H9 (cell line): ENCODE measurements at regions not wholly inside any gene's neighbourhood (a gene's known extent, or its start where the extent isn't known, plus 50 kb on each side); places are given as distances from the start of the nearest gene placed in this dataset.

ENCODE experiments used
- DNase-seq: peaks from one replicate; pipeline ENCODE4 v3.0.0-alpha.2; 2017
- H2AFZ ChIP-seq: one replicate; pipeline ENCODE4 v1.6.1; 2013; ENCODE audit warnings: mild to moderate bottlenecking, low read length, control low read depth, moderate library complexity
- H2AK5ac ChIP-seq: 2 replicates; pipeline ENCODE4 v1.6.1; 2013; ENCODE audit warnings: low read length, control low read depth, mixed read lengths; ENCODE audit not compliant: insufficient read length
- H2BK120ac ChIP-seq: one replicate; pipeline ENCODE4 v1.6.1; 2013; ENCODE audit warnings: low read depth, mild to moderate bottlenecking, low read length, control low read depth, inconsistent platforms; ENCODE audit not compliant: poor library complexity, severe bottlenecking
- H2BK12ac ChIP-seq: 2 replicates; pipeline ENCODE4 v1.6.1; 2013; ENCODE audit warnings: low read length, control low read depth, mixed read lengths, low read depth; ENCODE audit not compliant: insufficient read length
- H2BK15ac ChIP-seq: 2 replicates; pipeline ENCODE4 v1.6.1; 2013; ENCODE audit warnings: low read depth, low read length, control low read depth
- H2BK20ac ChIP-seq: one replicate; pipeline ENCODE4 v1.6.1; 2013; ENCODE audit warnings: low read depth, mild to moderate bottlenecking, low read length, control low read depth, inconsistent platforms; ENCODE audit not compliant: poor library complexity, severe bottlenecking
- H2BK5ac ChIP-seq: 2 replicates; pipeline ENCODE4 v1.6.1; 2013; ENCODE audit warnings: low read length, control low read depth, mixed read lengths; ENCODE audit not compliant: insufficient read length
- H3K14ac ChIP-seq: 2 replicates; pipeline ENCODE4 v1.6.1; 2013; ENCODE audit warnings: low read length, control low read depth; ENCODE audit not compliant: insufficient read depth
- H3K18ac ChIP-seq: 2 replicates; pipeline ENCODE4 v1.6.1; 2013; ENCODE audit warnings: low read depth, mild to moderate bottlenecking, mixed read lengths, low read length, control low read depth; ENCODE audit not compliant: insufficient read length
- H3K23ac ChIP-seq: 2 replicates; pipeline ENCODE4 v1.6.1; 2013; ENCODE audit warnings: low read length, control low read depth, mixed read lengths, low read depth; ENCODE audit not compliant: insufficient read length
- H3K23me2 ChIP-seq: 2 replicates; pipeline ENCODE4 v1.6.1; 2013; ENCODE audit warnings: low read depth, mild to moderate bottlenecking, mixed read lengths, low read length, control low read depth; ENCODE audit not compliant: insufficient read length, poor library complexity, severe bottlenecking
- H3K27ac ChIP-seq: 2 replicates; pipeline ENCODE4 v1.5.1; 2013; ENCODE audit warnings: low read length, control low read depth, mixed read lengths, low read depth; ENCODE audit not compliant: insufficient read length
- H3K27me3 ChIP-seq: 2 replicates; pipeline ENCODE4 v1.6.1; 2013; ENCODE audit warnings: low read length, control low read depth, inconsistent platforms; ENCODE audit not compliant: insufficient read depth
- H3K4ac ChIP-seq: 2 replicates; pipeline ENCODE4 v1.6.1; 2013; ENCODE audit warnings: low read depth, mild to moderate bottlenecking, control low read depth, inconsistent platforms, low read length, moderate library complexity
- H3K4me1 ChIP-seq: 2 replicates; pipeline ENCODE4 v1.6.1; 2013; ENCODE audit warnings: low read length, control low read depth, inconsistent platforms; ENCODE audit not compliant: insufficient read depth
- H3K4me2 ChIP-seq: 2 replicates; pipeline ENCODE4 v1.6.1; 2013; ENCODE audit warnings: low read length, control low read depth, mixed read lengths; ENCODE audit not compliant: insufficient read length, insufficient read depth
- H3K56ac ChIP-seq: 2 replicates; pipeline ENCODE4 v1.6.1; 2013; ENCODE audit warnings: low read depth, mild to moderate bottlenecking, mixed read lengths, low read length, control low read depth; ENCODE audit not compliant: insufficient read length
- H3K79me1 ChIP-seq: 2 replicates; pipeline ENCODE4 v1.6.1; 2013; ENCODE audit warnings: low read depth, mild to moderate bottlenecking, moderate library complexity, low read length, control low read depth, inconsistent platforms; ENCODE audit not compliant: insufficient read depth, poor library complexity, severe bottlenecking
- H3K79me2 ChIP-seq: 2 replicates; pipeline ENCODE4 v1.6.1; 2013; ENCODE audit warnings: low read length, control low read depth, inconsistent platforms; ENCODE audit not compliant: insufficient read depth
- H3K9ac ChIP-seq: 2 replicates; pipeline ENCODE4 v1.6.1; 2013; ENCODE audit warnings: low read length, control low read depth, mixed read lengths; ENCODE audit not compliant: insufficient read length; ENCODE audit errors: extremely low read depth
- H3K9me3 ChIP-seq: one replicate; pipeline ENCODE4 v1.6.1; 2013; ENCODE audit warnings: low read depth, low read length, inconsistent platforms; ENCODE audit not compliant: control insufficient read depth
- H3T11ph ChIP-seq: one replicate; pipeline ENCODE4 v1.6.1; 2013; ENCODE audit warnings: mild to moderate bottlenecking, low read length, control low read depth, inconsistent platforms
- H4K20me1 ChIP-seq: one replicate; pipeline ENCODE4 v1.6.1; 2013; ENCODE audit not compliant: control insufficient read depth, insufficient read length, insufficient read depth
- H4K5ac ChIP-seq: 2 replicates; pipeline ENCODE4 v1.6.1; 2013; ENCODE audit warnings: low read depth, mild to moderate bottlenecking, mixed read lengths, low read length, control low read depth; ENCODE audit not compliant: insufficient read length
- H4K8ac ChIP-seq: replicated peaks from 2 replicates; pipeline ENCODE4 v1.6.1; 2013; ENCODE audit warnings: low read length, control low read depth, mixed read lengths, low read depth; ENCODE audit not compliant: insufficient read length
- H4K91ac ChIP-seq: 2 replicates; pipeline ENCODE4 v1.6.1; 2013; ENCODE audit warnings: low read depth, mild to moderate bottlenecking, moderate library complexity, mixed read lengths, low read length, control low read depth; ENCODE audit not compliant: insufficient read length
- H3K27ac Mint-ChIP-seq, 3 experiments: 2 replicates in 2 of 3; 3 replicates in 1 of 3; pipeline ENCODE4 v1.8.0; 2020 to 2021; ENCODE audit warnings: mixed read lengths in 3 of 3, mild to moderate bottlenecking in 1 of 3, moderate library complexity in 1 of 3
- H3K27me3 Mint-ChIP-seq: 2 replicates; pipeline ENCODE4 v1.8.0; 2021; ENCODE audit warnings: low read depth, mild to moderate bottlenecking, moderate library complexity, mixed read lengths
- H3K36me3 Mint-ChIP-seq, 3 experiments: 2 replicates in 2 of 3; 3 replicates in 1 of 3; pipeline ENCODE4 v1.8.0; 2020 to 2021; ENCODE audit warnings: low read depth in 3 of 3, mixed read lengths in 3 of 3; ENCODE audit not compliant: insufficient read depth in 1 of 3
- H3K4me1 Mint-ChIP-seq, 2 experiments: 2 replicates each; pipeline ENCODE4 v1.8.0; 2020; ENCODE audit warnings: mixed read lengths in 2 of 2
- H3K4me3 Mint-ChIP-seq, 2 experiments: 2 replicates in 1 of 2; 3 replicates in 1 of 2; pipeline ENCODE4 v1.8.0; 2020 to 2021; ENCODE audit warnings: mild to moderate bottlenecking in 2 of 2, mixed read lengths in 2 of 2, moderate library complexity in 1 of 2
- H3K9me3 Mint-ChIP-seq, 2 experiments: 2 replicates in 1 of 2; 3 replicates in 1 of 2; pipeline ENCODE4 v1.8.0; 2020; ENCODE audit warnings: mild to moderate bottlenecking in 2 of 2, mixed read lengths in 2 of 2, moderate library complexity in 1 of 2
- CTCF ChIP-seq: fragments of 200-600 bp; sonication (generic); conservative IDR thresholded peaks from 3 replicates; pipeline ENCODE4 v1.8.0; 2021; ENCODE audit warnings: antibody characterized with exemption, mild to moderate bottlenecking
- WGBS: extraction: QIAGEN DNeasy Blood & Tissue Kit; methylation state at CpG from one replicate; pipeline ENCODE4 v1.1.7; 2013; ENCODE audit warnings: missing lambda C conversion rate, low lambda C conversion rate, mixed read lengths; ENCODE audit not compliant: insufficient read length; ENCODE audit errors: extremely low coverage; 5-methylcytosine and 5-hydroxymethylcytosine counted together

GRCh38 chr12:102763061-102763460 is 154.0 kb downstream of the PAH start:
- Histone ChIP-seq H2BK5ac (no peak overlapping the region), H3K9me3 (no peaks in the 10 kb centered on the region), H3T11ph (no peak overlapping the region), H3K27ac (no peak overlapping the region), H3K4ac (no peak overlapping the region), H3K27me3 (no peaks in the 10 kb centered on the region), H3K23ac (no peak overlapping the region), H3K18ac (no peak overlapping the region), H4K20me1 (no peaks in the 10 kb centered on the region), H2BK12ac (no peak overlapping the region), H3K4me2 (no peak overlapping the region), H3K4me1 (no peaks in the 10 kb centered on the region), H3K79me2 (no peaks in the 10 kb centered on the region), H2BK120ac (no peak overlapping the region), H4K5ac (no peak overlapping the region), H2AK5ac (no peak overlapping the region), H4K91ac (no peak overlapping the region), H2AFZ (no peak overlapping the region), H2BK20ac (no peak overlapping the region), H3K79me1 (no peaks in the 10 kb centered on the region), H3K9ac (no peak overlapping the region), H4K8ac (no peak overlapping the region), H3K23me2 (no peaks in the 10 kb centered on the region), H2BK15ac (no peak overlapping the region), H3K14ac (no peak overlapping the region), H3K56ac (no peak overlapping the region)
- Mint-ChIP-seq H3K9me3 (no peaks in the 10 kb centered on the region), H3K27me3 (no peaks in the 10 kb centered on the region; the same call in 1 of the 2 replicates), H3K36me3 (no peaks in the 10 kb centered on the region), H3K27ac (no peak overlapping the region), H3K4me1 (peaks cover 5 to 6% of the 10 kb centered on the region in 2 experiments), H3K4me3 (no peak overlapping the region)
- TF ChIP-seq CTCF = no peak
- WGBS = no CpG with 5 or more reads among the region's 4 CpGs
- DNase-seq = no peak
